Neural cell (in vitro differentiated cells): ENCODE measurements at regions not wholly inside any gene's neighbourhood (a gene's known extent, or its start where the extent isn't known, plus 50 kb on each side); places are given as distances from the start of the nearest gene placed in this dataset.

Source experiments
- CTCF ChIP-seq: fragments of 450-650 bp; IDR thresholded peaks from 2 replicates; pipeline ENCODE4 v1.5.1; 2014; ENCODE audit warnings: antibody characterized with exemption, mild to moderate bottlenecking, moderate library complexity; ENCODE audit not compliant: poor library complexity, severe bottlenecking
- RAD21 ChIP-seq: fragments of 450-650 bp; conservative IDR thresholded peaks from 2 replicates; pipeline ENCODE4 v1.6.1; 2014; ENCODE audit warnings: antibody characterized with exemption, mild to moderate bottlenecking, moderate library complexity
- REST ChIP-seq: IDR thresholded peaks from 2 replicates; pipeline ENCODE4 v1.6.1; 2012; ENCODE audit warnings: borderline replicate concordance
- TAF1 ChIP-seq: IDR thresholded peaks from 2 replicates; pipeline ENCODE4 v1.6.1; 2012; ENCODE audit warnings: low read depth

- TF ChIP-seq REST (no peak), CTCF (no peak), RAD21 (no peak), TAF1 (no peak)
These were observed 1166.1 kb downstream of the TYW1 start for GRCh38 chr7:68162712-68163111.
